ENCODE measurements at regions not wholly inside any gene's neighbourhood (a gene's known extent, or its start where the extent isn't known, plus 50 kb on each side); places are given as distances from the start of the nearest gene placed in this dataset.

GRCh38 chr2:75421986-75422385 lies 138.8 kb downstream of the EVA1A start:
- DNase-seq (ENCODE audit: low read depth in 2 of 2): no peak
- no peak overlapping the region for H2AFZ ChIP-seq (ENCODE audit: low read length)
- no peak overlapping the region for H3K27ac ChIP-seq (ENCODE audit: insufficient read depth, low read length)
- H3K4me1 ChIP-seq (ENCODE audit: control insufficient read depth, extremely low read depth, insufficient read depth, low read length): no peaks in the 10 kb centered on the region
- H3K9ac ChIP-seq (ENCODE audit: insufficient read depth, low read length): no peak overlapping the region
- no peaks in the 10 kb centered on the region for H3K9me3 ChIP-seq (ENCODE audit: control insufficient read depth, insufficient read depth, low read depth, low read length)
- H3K36me3 ChIP-seq (ENCODE audit: control insufficient read depth, insufficient read depth, low read length): no peaks in the 10 kb centered on the region
- H3K4me2 ChIP-seq (ENCODE audit: extremely low read depth, insufficient read depth, low read length): no peak overlapping the region
- H4K20me1 ChIP-seq (ENCODE audit: control insufficient read depth, extremely low read depth, insufficient read depth, low read length): no peaks in the 10 kb centered on the region
- H3K27me3 ChIP-seq (ENCODE audit: control insufficient read depth, insufficient read depth, low read length): peaks cover 4% of the 10 kb centered on the region
- H3K4me3 ChIP-seq (replicated peaks in 1 of 4; ENCODE audit: control extremely low read depth in 1 of 4, insufficient read depth in 1 of 4, low read depth in 3 of 4, low read length in 4 of 4): no peak overlapping the region
- H3K79me2 ChIP-seq (ENCODE audit: control insufficient read depth, insufficient read depth, low read length): no peaks in the 10 kb centered on the region
- TF ChIP-seq EZH2 (IDR thresholded peaks at IDR 0.05; ENCODE audit: low read length, missing control alignments) (no peak), CTCF (conservative IDR thresholded peaks at IDR 0.05 in 1 of 2, IDR thresholded peaks at IDR 0.05 in 1 of 2; ENCODE audit: low read depth in 1 of 2, low read length in 2 of 2) (no peak)

DNA sequence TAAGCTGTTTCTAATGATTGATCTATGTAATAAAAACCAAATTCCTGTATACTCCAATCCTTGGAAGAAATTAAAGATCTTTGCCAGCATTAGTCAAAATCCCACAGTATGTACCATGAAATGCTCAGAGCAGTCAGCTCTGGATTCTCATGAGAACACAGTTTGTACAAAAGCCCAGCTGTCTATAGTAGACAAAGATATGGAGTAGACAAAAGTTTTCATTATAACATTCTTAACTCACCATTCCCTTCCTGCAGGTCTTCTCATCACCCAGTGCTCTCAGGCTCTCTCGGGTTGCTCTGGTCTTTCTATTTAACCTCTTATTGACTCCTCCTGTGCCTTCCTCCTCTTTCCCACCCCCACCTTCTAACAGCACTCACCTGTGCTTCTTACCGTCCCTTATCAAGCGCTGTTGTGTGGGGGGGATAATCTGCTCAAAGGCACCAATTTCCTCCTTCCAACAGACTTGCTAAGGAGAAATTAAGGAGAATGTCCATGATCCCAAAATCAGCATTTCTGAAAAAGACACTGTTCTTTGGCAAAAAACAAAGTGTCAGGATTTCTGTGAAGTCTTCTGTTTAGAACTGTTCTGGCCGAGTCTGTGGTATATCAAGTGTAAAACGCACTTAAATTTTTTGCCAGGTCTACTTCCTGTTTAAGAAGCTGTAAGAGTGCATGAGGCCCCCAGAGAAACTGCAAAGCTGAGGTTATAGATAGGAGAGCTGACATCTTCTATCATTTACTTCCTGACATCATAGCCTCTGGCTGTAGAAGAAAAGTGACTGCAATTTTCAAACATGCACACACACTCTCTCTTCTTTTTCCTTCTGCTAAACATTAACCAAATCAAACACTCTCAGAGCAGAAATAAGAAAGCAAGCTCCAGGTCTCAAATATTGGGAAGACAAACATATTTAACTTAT lies 144.1 kb downstream of the EVA1A start:
- Histone ChIP-seq H3K4me1 (ENCODE audit: control insufficient read depth, extremely low read depth, insufficient read depth, low read length) (no peaks in the 10 kb centered on the region), H2AFZ (ENCODE audit: low read length) (no peak overlapping the region), H3K27me3 (ENCODE audit: control insufficient read depth, insufficient read depth, low read length) (peaks cover 9% of the 10 kb centered on the region)

GRCh38 chr2:75415731-75416130 lies 145.0 kb downstream of the EVA1A start:
- no peaks in the 10 kb centered on the region for H3K9me3 ChIP-seq (ENCODE audit: control insufficient read depth, insufficient read depth, low read depth, low read length)
- no peaks in the 10 kb centered on the region for H3K36me3 ChIP-seq (ENCODE audit: control insufficient read depth, insufficient read depth, low read length)
- no peak overlapping the region for H3K27ac ChIP-seq (ENCODE audit: insufficient read depth, low read length)
- peaks cover 8% of the 10 kb centered on the region for H3K27me3 ChIP-seq (ENCODE audit: control insufficient read depth, insufficient read depth, low read length)
- H3K79me2 ChIP-seq (ENCODE audit: control insufficient read depth, insufficient read depth, low read length): no peaks in the 10 kb centered on the region
- no peak overlapping the region for H2AFZ ChIP-seq (ENCODE audit: low read length)
- no peaks in the 10 kb centered on the region for H3K4me1 ChIP-seq (ENCODE audit: control insufficient read depth, extremely low read depth, insufficient read depth, low read length)
- H3K4me2 ChIP-seq (ENCODE audit: extremely low read depth, insufficient read depth, low read length): no peak overlapping the region
- no peaks in the 10 kb centered on the region for H4K20me1 ChIP-seq (ENCODE audit: control insufficient read depth, extremely low read depth, insufficient read depth, low read length)
- no peak for TF ChIP-seq EZH2 (IDR thresholded peaks at IDR 0.05; ENCODE audit: low read length, missing control alignments)
- no peak for TF ChIP-seq CTCF (conservative IDR thresholded peaks at IDR 0.05 in 1 of 2, IDR thresholded peaks at IDR 0.05 in 1 of 2; ENCODE audit: low read depth in 1 of 2, low read length in 2 of 2)
- DNase-seq (ENCODE audit: low read depth in 2 of 2): no peak
- H3K9ac ChIP-seq (ENCODE audit: insufficient read depth, low read length): no peak overlapping the region
- H3K4me3 ChIP-seq (replicated peaks in 1 of 4; ENCODE audit: control extremely low read depth in 1 of 4, insufficient read depth in 1 of 4, low read depth in 3 of 4, low read length in 4 of 4): no peak overlapping the region

More for the DNA sequence above, 144.1 kb downstream of the EVA1A start:
- Histone ChIP-seq H3K27ac (ENCODE audit: insufficient read depth, low read length) (no peak overlapping the region), H3K79me2 (ENCODE audit: control insufficient read depth, insufficient read depth, low read length) (no peaks in the 10 kb centered on the region), H3K4me2 (ENCODE audit: extremely low read depth, insufficient read depth, low read length) (no peak overlapping the region), H3K9me3 (ENCODE audit: control insufficient read depth, insufficient read depth, low read depth, low read length) (no peaks in the 10 kb centered on the region), H3K36me3 (ENCODE audit: control insufficient read depth, insufficient read depth, low read length) (no peaks in the 10 kb centered on the region), H4K20me1 (ENCODE audit: control insufficient read depth, extremely low read depth, insufficient read depth, low read length) (no peaks in the 10 kb centered on the region), H3K9ac (ENCODE audit: insufficient read depth, low read length) (no peak overlapping the region), H3K4me3 (replicated peaks in 1 of 4; ENCODE audit: control extremely low read depth in 1 of 4, insufficient read depth in 1 of 4, low read depth in 3 of 4, low read length in 4 of 4) (no peak overlapping the region)
- TF ChIP-seq CTCF (conservative IDR thresholded peaks at IDR 0.05 in 1 of 2, IDR thresholded peaks at IDR 0.05 in 1 of 2; ENCODE audit: low read depth in 1 of 2, low read length in 2 of 2): no peak
- TF ChIP-seq EZH2 (IDR thresholded peaks at IDR 0.05; ENCODE audit: low read length, missing control alignments): no peak
- no peak for DNase-seq (ENCODE audit: low read depth in 2 of 2)

All from fibroblast of lung (primary cell).